NCI-H146 treated with DMSO at 0.1 percent for 48 hours (cell line): ENCODE measurements at regions not wholly inside any gene's neighbourhood (a gene's known extent, or its start where the extent isn't known, plus 50 kb on each side); places are given as distances from the start of the nearest gene placed in this dataset.

ENCODE experiments used
- DNase-seq: peaks from one replicate; lab custom pipeline; 2025; ENCODE audit not compliant: unreplicated experiment; lab: John Stamatoyannopoulos, UW

GRCh38 chr2:9137379-9138150 is 69.0 kb upstream of the ASAP2 start:
- peak; percentile 24 for DNase-seq

DNA sequence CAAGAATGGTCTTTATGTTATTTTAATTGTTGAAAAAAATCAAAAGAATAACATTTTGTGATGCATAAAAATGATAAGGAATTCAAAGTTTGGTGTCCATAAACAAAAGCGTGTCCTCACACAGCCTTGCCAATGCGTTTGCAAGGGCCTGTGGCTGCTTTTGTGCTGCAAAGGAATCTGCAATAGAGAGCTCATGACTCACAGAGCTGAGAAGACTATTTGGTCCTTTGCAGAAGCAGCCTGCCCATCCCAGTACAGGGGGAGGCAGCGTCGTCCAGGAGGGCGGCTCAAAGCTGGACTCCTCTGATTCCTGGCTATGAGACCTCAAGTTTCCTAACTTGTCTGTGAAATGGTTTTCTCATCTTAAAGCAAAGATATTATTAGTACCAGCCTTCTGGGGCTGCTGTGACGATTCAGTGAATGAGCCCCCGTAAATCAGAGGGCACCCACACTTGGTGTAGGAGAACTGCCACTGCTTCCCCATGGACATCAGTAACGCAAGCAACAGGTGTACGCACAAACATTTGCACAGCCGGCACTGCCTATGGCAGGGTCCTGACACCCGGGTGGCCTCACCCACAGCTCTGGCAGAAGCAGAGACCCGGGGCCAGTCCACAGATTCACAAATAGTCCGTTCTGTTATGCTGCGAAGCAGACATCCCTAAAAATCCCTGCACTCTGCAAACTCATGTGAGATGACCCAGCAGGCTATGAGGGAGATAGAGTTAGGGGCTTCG is 70.6 kb upstream of the ASAP2 start:
- no peak for DNase-seq

DNA sequence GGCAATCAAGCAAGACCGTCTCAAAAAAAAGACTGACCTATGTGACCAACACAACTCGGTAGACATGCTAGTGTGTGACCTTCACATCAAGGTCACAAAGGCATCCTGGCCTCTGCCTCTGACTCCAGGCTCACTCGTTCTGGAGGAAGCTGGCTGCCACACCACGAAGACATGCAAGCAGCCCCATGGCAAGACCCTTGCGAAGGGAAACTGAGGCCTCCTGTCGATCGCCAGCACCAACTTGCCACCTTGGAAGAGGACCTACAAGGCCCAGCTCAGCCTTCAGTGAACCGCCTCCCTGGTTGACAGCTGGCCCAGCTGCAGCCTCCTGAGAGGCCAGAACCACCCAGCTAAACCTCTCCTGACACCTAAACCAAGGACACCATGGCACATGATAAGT is 79.3 kb upstream of the ASAP2 start:
- no peak for DNase-seq

- no peak for DNase-seq
Observed at GRCh38 chr2:9126540-9126939, 80.1 kb upstream of the ASAP2 start.

- no peak for DNase-seq
Observed at GRCh38 chr2:9124231-9124741, 82.3 kb upstream of the ASAP2 start.

DNA sequence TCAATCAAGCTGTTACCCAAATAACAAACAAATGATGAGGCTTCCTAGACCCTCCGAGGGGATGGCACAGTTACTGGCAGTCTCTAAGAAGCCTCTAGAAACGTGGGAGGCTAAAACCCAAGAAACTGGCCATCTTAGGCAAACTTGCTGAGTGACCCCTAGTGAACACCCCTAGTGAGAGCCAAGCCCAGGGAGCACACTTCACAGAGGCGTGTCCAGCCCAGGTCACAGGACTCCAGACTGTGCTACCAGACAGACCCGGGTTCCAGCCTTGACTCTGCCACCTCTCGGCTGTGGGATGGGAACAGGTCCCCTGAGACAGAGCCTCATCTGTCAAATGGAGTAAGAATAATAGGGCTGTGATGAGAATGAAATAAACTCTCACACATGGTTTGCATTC is 83.5 kb upstream of the ASAP2 start:
- no peak for DNase-seq

- no peak for DNase-seq
Observed at GRCh38 chr2:9122367-9122766, 84.2 kb upstream of the ASAP2 start.

- DNase-seq: no peak
Observed at GRCh38 chr2:9118383-9118960, 88.1 kb upstream of the ASAP2 start.

- DNase-seq: no peak
Observed at GRCh38 chr2:9115229-9115628, 91.4 kb upstream of the ASAP2 start.

GRCh38 chr2:9114458-9114857 is 92.2 kb upstream of the ASAP2 start:
- no peak for DNase-seq

DNA sequence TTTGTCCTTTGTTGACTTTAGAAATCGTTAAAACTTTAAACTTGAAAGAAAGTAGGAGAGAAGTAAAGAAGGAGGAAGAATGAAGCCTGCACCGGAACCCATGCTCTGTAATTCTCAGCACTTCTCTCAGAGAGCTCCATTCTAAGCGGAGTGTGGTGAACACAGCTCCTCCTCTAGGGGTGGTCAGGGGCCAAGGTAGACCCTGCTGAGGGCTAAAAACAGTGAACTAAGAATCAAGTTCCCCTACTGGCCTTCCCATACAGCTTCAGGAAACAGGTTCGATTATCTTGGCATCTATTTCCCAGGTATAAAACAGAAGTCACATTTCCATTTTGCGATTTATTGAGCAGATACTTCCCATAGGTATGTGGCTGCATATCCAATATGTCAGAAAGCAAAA is 92.7 kb upstream of the ASAP2 start:
- DNase-seq: no peak

DNA sequence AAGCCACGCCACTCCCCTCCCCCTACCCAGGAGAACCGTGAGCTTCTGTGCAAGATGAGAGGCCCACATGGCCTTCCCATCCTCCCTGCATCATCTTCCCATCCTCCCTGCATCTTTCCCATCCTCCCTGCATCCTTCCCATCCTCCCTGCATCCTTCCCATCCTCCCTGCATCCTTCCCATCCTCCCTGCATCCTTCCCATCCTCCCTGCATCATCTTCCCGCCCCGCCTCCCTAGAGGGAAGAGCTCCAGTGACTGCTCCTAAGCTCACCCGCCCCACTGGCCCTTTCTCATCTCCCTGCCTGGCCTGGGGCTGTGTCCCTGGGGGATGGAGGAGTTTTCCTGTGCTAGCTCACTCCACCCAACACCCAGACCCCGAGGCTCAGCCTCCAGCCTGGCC is 93.3 kb upstream of the ASAP2 start:
- DNase-seq: no peak

DNA sequence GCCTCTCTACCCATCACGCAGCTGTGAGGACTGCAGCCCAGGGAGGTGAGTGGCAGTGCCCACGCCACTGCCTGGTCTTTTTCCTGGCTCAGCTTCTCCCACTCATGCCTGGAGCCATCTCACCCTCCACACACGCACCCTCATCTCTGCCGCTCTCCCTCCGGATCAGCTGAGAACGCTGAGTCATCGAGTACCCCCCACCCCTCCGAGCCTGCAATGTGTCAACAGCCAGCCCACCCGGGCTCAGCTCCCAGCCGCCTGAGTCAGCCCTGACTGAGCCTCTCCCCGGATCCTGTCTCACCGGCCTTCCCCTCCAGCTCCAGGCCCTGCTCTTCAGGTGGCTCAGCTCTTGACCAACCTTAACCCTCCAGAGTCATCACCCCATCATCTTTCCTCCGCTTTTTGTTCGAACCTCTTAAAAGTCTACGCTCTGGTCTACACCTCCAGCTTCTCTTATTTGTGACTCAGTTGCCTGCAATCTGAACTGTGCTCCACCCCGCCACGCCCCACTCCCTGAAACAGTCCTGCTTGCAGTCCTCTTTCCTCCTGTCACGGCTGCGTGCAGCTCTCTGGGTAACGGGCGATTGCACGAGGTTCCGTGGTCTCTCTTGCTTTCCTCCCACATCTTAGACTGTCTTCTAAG is 94.4 kb upstream of the ASAP2 start:
- no peak for DNase-seq

DNA sequence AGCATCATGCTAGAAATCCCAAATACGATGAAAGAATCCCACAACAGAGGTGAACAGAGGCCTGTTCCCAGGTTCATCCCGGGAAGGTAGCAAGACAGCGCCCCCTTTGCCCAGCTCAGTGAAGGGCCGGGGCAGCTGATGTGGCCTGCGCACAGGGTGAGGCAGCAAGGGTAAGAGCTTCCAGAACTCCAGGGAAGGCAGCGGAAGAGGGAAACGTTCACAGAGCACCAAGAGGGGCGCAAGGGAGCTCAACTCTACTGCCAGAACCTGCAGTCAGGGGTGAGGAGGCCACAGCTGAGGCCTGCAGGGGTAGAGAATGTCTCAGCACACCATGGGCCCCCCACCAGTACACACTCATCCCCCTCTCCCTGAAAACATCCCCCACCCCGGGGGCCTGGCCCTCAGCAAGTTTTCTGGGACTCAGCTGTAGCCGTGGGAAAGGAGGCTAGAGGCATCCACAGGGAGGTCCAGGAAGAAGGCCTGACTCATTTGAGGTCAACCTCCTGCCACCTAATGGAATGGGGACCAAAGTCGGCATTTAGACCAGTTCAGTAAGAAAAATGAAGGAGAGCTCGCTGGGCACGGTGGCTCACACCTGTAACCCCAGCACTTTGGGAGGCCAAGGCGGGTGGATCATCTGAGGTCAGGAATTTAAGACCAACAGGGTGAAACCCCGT is 95.6 kb upstream of the ASAP2 start:
- no peak for DNase-seq

DNA sequence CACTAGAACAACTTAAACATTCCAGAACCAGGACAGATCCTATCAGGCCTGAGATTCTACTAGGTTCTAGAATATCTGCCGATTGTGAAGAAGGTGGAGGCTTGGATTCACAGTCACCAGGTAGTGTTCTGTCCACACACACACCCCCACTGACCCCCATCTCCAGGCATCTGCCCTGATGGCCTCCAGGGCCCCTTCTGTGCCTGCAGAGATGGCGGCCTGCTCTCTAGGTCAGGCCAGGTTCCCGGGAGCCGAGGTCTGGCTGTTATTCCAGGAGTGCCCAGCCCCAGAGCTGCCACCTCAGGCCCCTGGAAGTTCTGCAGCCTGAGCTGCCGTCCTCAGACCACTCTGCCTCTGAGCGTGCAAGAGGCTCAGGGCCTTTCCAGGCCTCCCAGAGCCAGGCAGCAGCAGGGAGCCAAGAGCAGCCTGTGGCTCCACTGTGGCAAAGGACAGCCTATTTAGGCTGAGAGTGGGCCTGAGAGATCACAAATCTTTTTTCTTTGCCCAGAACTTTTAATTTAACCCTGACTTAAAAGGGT is 96.2 kb upstream of the ASAP2 start:
- no peak for DNase-seq

DNA sequence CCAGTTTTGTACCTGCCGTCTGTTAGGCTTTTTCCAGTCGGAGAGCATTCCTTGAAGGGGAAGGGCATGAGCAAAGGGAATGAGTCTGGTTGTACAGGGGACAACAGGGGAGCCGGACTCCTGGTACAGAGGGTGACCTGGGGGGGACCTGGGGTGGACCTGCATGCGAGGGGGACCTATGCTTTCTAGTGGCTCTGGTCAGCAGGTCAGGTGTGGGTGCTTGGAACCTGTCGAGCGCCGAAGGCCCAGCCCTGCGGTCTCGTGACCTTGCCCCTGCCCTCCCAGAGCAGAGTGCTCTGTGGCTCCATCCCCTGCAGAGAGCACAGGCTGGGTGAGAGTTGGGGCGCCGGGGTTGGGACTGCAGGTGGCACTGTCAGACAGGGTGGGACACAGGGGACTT is 96.7 kb upstream of the ASAP2 start:
- DNase-seq: no peak

DNA sequence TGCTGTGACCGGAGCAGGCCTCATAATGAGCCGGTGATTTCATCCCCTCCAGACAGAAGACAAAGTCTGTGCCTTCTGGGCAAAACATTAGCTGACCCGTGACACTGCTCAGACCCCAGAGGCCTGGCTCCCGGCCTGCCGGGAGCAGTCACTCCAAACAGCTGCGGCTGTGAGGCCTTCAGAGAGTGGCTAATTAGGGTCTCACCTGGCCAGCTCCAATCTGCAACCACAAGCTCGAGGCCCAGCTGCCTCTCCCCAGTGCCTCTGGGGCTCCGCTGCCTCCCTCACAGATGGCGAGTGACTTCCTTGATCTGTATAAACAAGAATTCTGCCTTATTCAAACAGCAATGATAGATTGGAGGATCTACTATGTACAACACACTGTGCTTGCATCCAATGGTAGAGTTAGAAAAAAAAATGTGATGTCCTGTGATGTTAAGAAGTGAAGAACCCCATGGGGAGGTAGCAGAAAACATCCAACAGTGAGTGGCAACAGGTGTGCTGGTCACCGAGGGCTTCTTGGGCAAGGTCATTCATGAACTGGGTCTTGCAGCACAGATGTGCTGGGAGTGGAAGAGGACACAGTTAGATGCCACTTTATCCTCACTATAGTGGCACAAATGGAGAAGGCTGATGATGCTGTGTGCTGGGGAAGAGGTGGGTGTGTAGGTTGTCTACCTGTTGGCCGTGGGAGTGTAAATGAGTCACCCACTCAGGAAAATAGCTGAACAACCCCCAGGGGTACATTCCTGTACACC is 98.2 kb upstream of the ASAP2 start:
- peak; percentile 90 for DNase-seq

DNA sequence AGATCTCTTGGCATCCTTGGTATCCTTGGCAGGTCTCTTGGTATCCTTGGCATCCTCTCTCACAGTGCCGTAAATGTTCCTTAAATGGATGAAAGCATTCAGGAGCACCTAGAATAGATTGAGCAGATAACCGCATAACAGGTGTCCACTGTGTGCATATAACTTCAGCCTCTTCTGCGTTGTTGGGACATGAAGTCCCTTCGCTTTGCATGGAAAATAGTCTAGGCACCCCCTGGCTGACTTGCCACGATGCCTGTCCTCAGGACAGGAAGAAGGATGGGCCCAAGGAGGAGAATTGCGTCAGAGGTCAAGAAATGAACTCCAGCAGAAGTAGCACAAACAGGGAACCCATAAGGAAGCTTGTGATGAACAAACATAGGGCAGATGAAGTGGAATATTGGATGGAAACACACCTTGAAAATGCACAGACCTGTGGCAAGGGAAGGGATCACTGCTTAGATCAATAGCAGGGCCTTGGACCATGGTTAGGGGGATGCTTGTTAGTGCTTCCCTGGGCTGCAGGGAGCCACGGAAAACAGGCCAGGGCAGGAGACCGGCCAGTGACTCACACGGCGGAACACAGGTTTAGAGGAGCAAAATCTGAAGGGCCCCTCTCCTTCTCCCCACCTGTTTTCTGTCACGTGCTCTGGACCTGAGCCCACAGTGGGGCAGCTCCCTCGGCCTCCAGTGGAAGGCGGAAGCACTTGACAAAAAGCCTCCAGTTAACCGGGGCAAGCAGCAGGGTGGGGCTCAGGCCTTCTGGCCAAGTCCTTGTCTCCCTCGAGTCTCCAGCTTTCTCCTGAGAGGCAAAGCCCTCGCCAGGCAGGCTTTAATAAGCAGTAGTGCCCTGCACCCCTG is 99.2 kb upstream of the ASAP2 start:
- DNase-seq: no peak
